ENCODE measurements at regions not wholly inside any gene's neighbourhood (a gene's known extent, or its start where the extent isn't known, plus 50 kb on each side); places are given as distances from the start of the nearest gene placed in this dataset.

DNA sequence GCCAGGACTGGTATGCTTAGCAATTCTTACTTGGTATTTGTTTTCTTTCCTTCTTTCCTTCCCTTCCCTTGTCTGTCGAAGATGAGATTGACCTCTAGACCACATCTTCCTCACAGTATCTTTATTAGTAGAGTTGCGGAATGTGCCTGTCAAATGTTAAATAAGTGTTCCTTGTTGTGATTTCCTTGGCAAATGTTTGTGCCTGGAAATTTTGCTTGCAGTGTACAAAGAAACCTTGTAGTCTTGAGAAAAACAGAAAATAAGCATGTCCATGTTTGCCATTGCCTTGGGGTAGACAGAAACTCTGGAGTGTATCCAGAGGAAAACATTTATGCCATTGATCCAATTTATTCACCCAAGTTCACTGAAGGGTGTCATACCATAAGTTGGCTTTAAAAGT is 79.5 kb upstream of the ZNF385D start:
- Histone ChIP-seq H3K27ac (no peak overlapping the region), H3K9me3 (no peaks in the 10 kb centered on the region), H3K4me3 (no peak overlapping the region), H3K36me3 (no peaks in the 10 kb centered on the region), H3K4me1 (no peaks in the 10 kb centered on the region), H3K27me3 (ENCODE audit: low read depth) (no peaks in the 10 kb centered on the region)
- no peak for TF ChIP-seq CTCF (IDR thresholded peaks at IDR 0.05)
- DNase-seq (no peak), ATAC-seq (no peak)
- intact Hi-C loops (cut with DNase I), result no loop called here

- no peaks in the 10 kb centered on the region for H3K9me3 ChIP-seq
- ATAC-seq, result no peak
- no peak for TF ChIP-seq CTCF (IDR thresholded peaks at IDR 0.05)
- intact Hi-C loops (cut with DNase I), result no loop called here
- DNase-seq, result no peak
- H3K4me1 ChIP-seq, result no peaks in the 10 kb centered on the region
- H3K36me3 ChIP-seq, result no peaks in the 10 kb centered on the region
- H3K4me3 ChIP-seq, result no peak overlapping the region
- no peak overlapping the region for H3K27ac ChIP-seq
- no peaks in the 10 kb centered on the region for H3K27me3 ChIP-seq (ENCODE audit: low read depth)
Measured at GRCh38 chr3:21835264-21835663, 84.3 kb upstream of the ZNF385D start.

GRCh38 chr3:21836227-21836626 is 85.2 kb upstream of the ZNF385D start:
- Histone ChIP-seq H3K27ac (no peak overlapping the region), H3K4me1 (no peaks in the 10 kb centered on the region), H3K36me3 (no peaks in the 10 kb centered on the region), H3K27me3 (ENCODE audit: low read depth) (no peaks in the 10 kb centered on the region), H3K9me3 (no peaks in the 10 kb centered on the region), H3K4me3 (no peak overlapping the region)
- DNase-seq (no peak), ATAC-seq (no peak)
- intact Hi-C loops (cut with DNase I), result no loop called here
- TF ChIP-seq CTCF (IDR thresholded peaks at IDR 0.05), result no peak

GRCh38 chr3:21839176-21839575 is 88.2 kb upstream of the ZNF385D start:
- TF ChIP-seq CTCF (IDR thresholded peaks at IDR 0.05), result no peak
- intact Hi-C loops (cut with DNase I), result no loop called here
- no peaks in the 10 kb centered on the region for H3K36me3 ChIP-seq
- ATAC-seq (no peak), DNase-seq (no peak)
- H3K4me3 ChIP-seq, result no peak overlapping the region
- H3K27ac ChIP-seq, result no peak overlapping the region
- H3K9me3 ChIP-seq, result no peaks in the 10 kb centered on the region
- H3K27me3 ChIP-seq (ENCODE audit: low read depth), result no peaks in the 10 kb centered on the region
- no peaks in the 10 kb centered on the region for H3K4me1 ChIP-seq

GRCh38 chr3:21839592-21839991 is 88.6 kb upstream of the ZNF385D start:
- Histone ChIP-seq H3K36me3 (no peaks in the 10 kb centered on the region), H3K27ac (no peak overlapping the region), H3K4me3 (no peak overlapping the region), H3K4me1 (no peaks in the 10 kb centered on the region), H3K9me3 (no peaks in the 10 kb centered on the region), H3K27me3 (ENCODE audit: low read depth) (no peaks in the 10 kb centered on the region)
- TF ChIP-seq CTCF (IDR thresholded peaks at IDR 0.05), result peak; percentile 14
- DNase-seq (no peak), ATAC-seq (peak in 1 of 2 donors; percentile 43)
- intact Hi-C loops (cut with DNase I), result no loop called here

DNA sequence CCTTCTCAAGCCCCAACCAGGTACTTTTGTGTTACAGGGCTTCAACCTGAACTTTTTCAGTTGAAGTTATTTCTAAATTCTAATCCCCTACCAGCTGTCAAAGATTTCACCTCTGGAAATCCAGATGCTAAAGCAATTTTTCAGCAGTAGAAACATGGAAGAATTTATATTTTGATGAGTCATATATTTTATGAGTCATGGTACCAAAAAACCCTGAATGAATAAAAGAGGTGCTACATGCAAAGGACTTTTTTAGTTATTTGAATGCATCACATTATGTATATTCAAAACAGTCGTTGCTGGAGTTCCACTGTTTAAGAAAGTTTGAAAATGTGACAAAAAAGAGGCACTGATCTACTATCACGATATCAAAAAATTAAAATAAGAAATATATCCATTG is 96.0 kb upstream of the ZNF385D start:
- Histone ChIP-seq H3K4me1 (no peaks in the 10 kb centered on the region), H3K27me3 (ENCODE audit: low read depth) (no peaks in the 10 kb centered on the region), H3K9me3 (no peaks in the 10 kb centered on the region), H3K27ac (no peak overlapping the region), H3K36me3 (no peaks in the 10 kb centered on the region), H3K4me3 (no peak overlapping the region)
- ATAC-seq (no peak), DNase-seq (no peak)
- TF ChIP-seq CTCF (IDR thresholded peaks at IDR 0.05), result no peak
- intact Hi-C loops (cut with DNase I), result no loop called here
